NCI-H1930 (cell line): ENCODE measurements at regions not wholly inside any gene's neighbourhood (a gene's known extent, or its start where the extent isn't known, plus 50 kb on each side); places are given as distances from the start of the nearest gene placed in this dataset.
"Not testable (repeated sequence)": the region's sequence is repeated elsewhere in the genome, so short reads cannot be mapped to it uniquely, and the experiment has no call there.

Experiments used
- DNase-seq, 2 experiments: peaks; one replicate each; lab custom pipeline; 2025; lab: John Stamatoyannopoulos, UW

DNA sequence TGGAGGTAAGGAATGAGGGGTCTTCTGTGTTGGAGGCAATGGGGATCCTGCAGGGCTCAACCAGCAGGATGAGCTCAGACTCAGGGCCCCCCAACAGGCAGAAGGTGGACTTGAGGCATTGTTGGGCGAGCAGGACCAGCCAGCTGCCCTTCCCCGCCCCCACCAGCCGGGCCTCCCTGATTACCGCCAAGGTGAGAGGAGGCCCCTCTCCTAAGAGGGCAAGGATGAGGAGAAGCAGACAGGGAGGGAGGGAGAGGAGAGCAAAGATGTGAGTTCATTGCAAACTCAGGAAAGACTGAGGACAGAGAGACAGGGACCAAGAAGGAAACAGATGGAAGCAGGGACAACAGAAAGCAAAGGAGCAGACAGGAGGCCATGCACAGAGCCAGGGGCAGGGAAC, 272.8 kb upstream of the XYLT1 start:
- no peak for DNase-seq

DNA sequence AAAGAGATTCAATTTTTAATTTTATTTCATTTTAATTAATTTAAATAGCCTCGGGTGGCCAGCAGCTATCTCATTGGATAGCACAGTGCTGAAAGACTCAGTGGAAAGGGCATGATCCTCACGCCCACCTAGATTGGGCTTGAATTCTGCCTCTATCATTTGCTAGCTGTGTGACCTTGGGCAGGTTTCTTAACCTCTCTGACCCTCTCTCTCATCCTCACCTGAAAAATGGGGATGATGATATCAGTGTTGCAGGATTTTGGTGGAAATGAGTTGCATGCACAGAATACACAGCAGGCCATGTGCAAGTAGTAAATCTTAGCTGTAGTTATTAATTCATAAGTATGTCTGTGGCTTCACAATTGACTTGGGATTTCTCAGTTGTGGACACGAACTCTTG, 272.4 kb upstream of the XYLT1 start:
- no peak for DNase-seq

DNA sequence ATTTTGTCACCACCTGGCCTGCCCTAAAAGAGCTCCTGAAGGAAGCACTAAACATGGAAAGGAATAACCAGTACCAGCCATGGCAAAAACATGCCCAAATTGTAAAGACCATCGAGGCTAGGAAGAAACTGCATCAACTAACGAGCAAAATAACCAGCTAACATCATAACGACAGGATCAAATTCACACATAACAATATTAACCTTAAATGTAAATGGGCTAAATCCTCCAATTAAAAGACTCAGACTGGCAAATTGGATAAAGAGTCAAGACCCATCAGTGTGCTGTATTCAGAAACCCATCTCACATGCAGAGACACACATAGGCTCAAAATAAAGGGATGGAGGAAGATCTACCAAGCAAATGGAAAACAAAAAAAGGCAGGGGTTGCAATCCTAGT, 264.3 kb upstream of the XYLT1 start:
- DNase-seq, result not testable (repeated sequence)

DNA sequence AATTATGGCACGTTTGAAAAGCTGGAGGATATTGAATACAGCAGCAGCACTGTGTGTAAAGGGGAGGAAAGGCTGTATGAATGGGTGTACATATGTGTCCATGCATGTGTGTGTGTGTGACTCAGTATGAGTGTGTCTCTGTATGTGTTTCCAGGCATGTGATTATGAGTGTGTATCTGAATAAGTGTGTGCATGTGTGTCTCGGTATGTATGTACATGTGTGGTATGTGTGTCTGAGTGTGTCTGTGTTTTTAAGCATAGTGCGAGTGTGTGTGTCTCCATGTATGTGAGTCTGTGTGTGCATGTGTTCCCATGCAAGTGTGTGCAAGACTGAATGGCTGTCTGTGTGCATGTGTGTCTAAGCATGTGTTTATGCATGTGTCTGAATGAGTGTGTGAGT, 259.1 kb upstream of the XYLT1 start:
- no peak for DNase-seq

DNA sequence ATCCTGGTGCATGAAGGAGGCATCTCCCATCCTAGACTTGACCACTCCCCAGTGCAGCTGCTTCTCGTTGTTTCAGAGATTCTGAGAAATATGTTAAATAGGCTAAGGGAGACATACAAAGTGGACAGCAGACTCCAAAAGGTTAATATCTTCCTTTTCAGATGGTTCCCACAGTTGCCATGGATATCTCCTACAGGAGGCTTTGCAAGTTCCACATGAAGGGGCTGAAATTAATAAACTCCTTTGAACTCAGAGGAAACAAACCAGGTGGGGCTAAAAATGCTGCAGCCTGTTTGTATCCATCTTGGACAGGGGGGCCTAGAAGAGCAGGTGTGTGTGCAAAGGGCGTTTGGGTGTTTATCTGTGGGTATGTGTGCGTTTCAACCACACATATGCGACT, 257.4 kb upstream of the XYLT1 start:
- no peak for DNase-seq

DNA sequence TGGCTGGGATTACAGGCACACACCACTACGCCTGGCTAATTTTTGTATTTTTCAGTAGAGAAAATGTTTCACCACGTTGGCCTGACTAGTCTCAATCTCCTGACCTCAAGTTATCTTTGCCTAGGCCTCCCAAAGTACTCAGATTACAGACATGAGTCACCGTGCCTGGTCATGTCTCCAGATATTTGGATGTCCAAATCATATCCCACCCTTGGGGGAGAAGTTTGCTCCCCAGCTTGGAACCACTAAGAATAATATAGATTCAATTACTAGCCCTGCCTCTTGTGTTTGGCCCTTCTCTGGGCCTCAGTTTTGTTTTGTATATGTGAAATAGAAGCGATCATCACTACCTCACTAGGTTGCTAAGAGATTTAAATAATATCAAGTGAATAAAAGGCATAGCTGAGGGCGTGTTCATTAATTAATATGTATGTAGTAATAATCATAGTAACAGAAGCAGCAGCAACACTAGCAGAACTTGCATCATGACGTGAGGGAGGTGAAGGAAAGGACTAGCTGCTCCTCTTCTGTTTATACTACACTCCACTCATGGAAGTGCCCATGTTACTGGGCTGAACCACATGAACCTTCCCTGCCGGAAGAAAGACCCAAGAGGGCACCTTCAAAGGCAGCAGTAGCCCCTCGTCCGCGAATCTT, 253.6 kb upstream of the XYLT1 start:
- DNase-seq, result no peak

DNA sequence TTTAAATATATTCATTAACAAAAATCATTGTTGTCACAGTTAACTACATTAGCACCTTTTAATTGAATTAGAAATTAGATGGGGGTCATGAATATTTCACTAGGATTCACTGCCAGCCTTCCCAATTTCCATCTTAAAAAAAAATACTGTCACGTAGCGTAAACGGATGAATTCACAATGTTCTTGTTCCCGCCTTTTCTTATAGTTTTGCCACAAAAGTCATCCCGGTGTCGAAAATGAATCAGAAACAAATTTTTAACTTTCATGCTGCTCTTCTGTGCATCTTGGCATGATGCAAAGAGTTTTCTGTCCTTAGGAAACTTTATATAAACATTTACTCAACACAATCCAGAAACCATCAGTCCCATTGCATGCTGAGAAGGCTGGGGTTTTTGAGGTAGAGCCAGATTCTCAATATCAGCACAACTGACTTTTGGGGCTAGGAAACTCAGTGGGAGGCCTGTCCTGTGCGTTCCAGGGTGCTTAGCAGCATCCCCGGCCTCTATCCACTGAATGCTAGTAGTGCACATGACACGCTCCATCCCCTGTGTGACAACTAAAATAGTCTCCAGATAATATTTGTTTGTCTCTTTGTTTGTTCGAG, 252.9 kb upstream of the XYLT1 start:
- DNase-seq, result no peak

DNA sequence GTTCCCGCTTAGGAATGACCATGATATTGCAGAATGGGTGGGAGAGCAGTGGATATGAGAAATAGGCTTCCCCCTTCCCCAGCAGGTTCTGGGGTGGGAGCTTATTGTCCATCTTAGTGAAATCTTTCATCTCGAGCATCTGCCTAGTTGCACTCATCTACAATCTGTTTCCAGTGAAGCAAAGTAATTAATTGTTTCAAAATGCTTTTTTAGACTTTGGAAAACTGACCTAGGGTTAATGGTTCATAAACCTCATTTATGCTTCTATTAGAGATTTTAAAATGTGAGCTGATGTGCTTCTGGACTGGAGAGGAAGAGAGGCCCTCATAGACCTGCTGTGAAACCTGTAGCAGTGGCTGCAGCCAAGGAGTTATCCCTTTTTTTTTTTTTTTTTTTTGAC, 247.7 kb upstream of the XYLT1 start:
- no peak for DNase-seq

DNA sequence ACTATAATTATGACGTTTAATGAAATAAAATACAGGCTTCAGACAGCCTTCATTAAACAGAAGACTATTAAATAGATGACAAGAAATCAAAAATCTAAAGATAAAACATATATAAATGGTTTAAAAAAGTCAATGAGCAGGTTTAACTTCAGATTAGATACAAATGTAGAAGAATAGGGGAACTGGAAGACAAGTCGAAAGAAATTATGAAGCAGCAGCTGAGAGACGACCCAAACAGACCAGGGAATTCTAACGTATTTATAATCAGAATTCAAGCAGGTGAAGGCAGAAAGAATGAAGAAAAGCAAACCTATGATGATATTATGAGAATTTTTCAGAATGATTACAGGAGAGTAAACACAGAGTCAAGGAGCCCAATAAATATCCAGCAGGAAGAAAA, 235.1 kb upstream of the XYLT1 start:
- no peak for DNase-seq

DNA sequence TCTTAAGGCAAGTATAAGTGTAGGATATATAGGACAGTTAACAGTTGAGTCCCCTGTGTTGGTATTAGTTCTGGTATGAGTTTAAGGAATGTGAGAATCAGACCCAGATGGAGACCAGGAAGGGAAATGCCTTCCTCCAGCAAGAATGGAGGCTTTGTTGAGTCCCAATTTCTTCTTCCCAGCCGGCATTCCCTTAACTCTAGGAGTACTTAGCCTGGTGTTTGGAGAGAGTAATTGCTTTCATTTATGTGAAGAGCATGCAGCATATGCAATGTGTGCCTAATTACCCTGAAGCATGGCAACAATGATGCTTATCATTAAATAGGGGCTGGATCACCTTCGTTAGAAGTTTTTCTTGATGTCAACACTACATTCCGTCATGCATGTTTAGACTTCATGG, 225.9 kb upstream of the XYLT1 start:
- DNase-seq, result no peak

DNA sequence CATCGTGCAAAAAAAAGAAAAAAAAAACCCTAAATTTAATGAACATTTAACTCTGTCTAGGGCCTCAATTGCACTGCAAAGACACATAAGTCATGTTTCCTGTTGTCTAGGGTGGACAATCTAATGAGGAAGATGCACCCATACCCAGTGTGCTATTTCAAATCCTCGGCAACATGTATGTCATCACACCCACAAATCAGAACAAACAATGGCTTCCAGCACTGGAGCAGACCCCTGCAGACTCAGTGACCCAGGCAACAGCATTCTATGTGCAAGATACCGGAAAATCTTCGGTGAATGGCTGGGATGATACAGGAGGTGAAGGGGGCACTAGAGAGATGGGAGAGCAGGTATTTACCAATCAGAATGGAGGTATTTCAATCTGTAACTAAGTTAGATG, 221.7 kb upstream of the XYLT1 start:
- DNase-seq, result no peak

DNA sequence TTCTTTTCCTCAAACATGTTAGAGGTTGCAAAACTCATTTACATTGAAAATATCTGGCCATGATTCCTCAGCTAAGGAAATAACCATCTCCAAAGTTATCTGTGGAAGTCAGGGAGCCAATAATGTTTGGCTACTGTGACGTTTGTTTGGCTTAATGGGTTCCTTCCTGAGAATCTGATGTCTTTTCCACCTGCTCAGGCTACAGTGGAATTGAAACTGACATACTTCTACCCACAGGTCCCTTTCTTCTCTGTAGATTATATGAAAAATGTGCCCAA, 221.1 kb upstream of the XYLT1 start:
- DNase-seq, result no peak

DNA sequence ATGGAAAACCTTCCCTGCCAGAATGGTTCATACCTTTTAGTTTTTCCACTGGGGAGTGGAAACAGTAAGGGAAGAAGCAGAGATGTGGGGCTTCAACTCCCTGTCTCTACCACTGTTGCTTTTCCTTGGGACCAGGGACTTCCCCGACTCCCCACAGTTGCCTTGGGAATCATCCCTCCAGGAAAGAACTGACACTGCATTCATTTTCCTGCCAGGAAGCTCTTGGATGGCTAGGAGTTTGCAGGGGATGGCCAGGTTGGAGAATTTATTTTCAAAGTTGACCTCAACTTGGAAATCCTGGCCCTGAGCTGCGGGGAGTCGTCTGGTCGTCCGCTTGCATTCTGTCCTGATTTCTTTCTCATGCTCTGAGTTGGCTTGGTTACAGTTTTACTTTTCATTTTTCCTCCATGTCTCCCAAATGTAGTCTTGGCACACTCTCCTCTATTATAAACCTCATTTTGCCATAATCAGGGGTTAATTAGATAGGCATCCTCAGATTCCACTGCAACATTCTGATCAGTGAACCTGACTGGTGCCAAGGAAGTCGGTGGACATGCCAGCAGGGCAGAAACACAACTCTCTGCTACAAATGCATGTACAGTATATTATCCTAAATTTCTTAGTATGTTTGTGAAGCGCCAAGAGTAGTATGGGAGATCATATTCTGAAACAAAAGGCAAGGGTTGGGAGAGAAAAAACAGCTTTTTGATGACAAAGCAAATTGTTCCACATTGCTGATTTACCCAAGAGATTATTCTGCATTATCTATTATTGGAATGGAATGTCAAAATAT, 220.5 kb upstream of the XYLT1 start:
- DNase-seq, result no peak

DNA sequence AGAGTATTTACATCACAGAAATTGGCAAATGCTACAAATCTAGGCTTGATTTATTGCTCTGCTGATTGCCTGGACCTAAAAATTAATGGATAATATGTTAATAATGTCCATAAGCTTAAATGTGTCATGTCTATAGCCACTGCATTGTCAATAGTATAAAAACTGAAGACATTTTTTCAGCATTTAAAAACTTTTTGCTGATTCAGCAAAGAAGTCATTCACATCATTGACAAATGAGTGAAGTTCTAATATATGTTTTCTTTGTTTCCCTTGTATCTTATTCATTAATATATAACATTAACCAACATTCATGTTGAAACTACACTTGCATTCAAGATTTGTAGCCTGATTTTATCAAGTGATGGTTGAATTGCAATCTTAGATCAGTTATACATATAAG, 214.7 kb upstream of the XYLT1 start:
- DNase-seq, result no peak

DNA sequence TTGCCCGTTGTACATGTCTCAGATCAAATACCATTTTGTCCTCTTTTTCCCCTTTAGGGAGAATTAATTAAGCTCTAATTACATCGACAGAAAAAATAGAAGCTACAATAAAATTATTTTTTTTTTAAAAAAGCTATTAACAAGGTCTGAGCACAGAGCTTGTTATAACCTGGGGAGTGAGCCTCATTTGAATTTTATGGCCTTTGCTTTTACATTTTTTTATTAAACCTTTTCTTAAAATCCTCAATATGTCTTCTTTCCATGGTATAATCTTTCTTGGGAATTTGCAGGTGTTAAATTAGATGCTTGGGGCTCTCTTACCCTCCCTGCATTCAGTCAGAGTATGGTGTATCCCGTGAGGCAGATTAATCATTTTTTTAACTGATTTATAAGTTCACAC, 212.5 kb upstream of the XYLT1 start:
- no peak for DNase-seq

DNA sequence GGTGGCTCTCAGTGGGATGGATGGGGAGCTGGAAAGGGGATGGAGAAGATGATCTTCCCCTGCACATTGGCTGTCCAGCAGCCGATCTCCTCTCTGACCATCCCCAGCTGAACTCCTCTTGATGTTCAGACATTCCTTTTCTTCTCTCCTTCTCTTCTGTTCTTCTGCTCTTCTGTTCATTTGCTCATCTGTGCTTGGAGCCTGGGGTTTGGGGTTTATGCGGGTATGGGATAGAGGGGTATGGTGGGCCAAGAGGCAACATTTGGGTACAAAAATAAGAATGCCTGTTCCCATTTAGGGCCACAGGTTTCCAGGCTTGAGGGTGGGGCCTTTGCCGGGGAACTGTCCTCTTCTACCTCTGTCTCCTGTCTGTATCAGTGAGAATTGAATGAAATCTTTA, 205.4 kb upstream of the XYLT1 start:
- DNase-seq, result no peak

DNA sequence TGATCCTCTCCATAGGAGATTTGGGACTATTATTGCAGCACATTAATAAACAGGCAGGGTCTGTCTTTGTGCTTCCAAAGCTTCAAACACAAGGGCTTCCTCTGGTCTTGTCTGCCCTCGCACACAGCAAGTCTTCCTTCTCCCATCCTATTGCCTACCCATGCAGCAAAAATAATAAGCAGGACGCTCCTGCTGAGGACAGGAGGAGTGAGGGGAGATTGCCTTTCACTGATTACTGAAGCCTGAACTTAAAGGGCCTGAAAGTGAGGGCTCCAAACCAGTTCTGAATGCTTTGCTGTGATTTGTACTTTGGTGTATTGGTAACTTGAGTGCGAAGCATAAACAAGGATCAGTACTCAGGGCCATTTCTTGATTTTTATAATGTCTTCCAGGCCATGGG, 197.6 kb upstream of the XYLT1 start:
- DNase-seq, result no peak

DNA sequence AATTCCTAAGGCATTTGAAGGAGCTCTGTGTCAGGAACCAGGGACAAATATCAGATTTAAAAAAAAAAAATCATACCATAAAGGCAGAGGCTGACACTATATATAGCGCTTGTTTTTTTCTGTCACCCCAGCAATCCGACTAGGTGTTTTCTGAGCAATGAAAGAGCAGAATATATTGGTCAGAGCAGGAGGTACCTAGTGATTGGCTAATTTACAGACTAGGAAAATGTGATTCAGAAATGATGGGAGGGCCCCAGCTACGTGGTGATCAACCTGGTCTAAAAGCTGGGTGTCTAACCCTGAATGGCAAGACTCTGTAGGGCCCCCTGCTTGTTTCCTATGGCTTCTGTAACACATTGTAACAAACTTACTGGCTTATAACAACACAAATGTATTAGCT, 195.5 kb upstream of the XYLT1 start:
- DNase-seq, result no peak

DNA sequence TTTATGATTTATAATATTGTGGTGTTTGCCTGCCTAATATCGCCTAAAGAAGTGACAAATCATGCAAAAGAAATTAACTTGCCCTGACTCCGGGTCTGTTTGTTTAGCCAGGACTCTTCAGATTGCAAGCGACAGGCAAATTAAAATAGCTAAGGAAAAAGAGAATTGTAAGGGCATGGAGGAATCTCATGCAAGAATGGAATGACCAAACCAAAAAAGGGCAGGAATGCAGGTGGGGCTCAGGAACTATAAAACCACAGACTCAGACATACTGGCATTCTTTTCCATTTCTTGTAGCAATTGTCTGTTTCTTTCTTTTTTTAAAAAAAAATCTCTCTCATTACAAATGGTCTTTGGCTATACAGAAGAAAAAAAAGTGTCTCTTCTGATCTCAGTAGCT, 188.1 kb upstream of the XYLT1 start:
- DNase-seq, result no peak

DNA sequence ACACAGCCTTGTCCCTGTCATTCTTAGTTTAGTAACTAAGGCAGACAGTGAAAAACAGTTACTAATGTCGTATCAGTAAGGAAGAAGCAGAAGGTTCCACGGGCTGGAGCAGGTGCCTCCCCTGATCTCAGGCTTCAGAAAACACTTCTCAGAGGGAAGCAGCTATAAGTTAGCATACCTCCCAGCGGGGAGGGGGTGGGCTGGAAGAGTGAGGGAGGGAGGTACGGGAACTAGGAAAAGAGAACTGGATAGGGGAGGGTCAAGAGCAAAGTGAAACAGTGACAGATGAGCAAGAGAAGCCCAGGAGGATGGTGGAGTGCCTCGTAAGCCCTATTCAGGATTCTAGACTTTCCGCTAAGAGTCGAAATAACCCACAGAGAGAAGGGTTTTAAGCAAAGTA, 186.3 kb upstream of the XYLT1 start:
- DNase-seq, result no peak

DNA sequence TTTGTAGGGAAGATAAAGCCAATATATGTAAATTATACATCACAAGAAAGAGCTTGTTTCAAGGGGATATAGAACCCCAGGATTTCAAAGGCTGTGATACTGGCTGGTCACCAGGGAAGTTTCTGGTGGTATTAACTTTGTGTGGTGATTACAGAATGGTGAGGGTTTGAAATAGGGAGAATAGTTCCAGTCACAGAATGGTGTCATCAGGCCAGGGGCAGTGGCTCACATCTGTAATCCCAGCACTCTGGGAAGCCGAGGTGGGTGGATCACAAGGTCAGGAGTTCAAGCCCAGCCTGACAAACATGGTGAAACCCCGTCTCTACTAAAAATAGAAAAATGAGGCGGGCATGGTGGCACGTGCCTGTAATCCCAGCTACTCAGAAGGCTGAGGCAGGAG, 183.8 kb upstream of the XYLT1 start:
- DNase-seq, result no peak

DNA sequence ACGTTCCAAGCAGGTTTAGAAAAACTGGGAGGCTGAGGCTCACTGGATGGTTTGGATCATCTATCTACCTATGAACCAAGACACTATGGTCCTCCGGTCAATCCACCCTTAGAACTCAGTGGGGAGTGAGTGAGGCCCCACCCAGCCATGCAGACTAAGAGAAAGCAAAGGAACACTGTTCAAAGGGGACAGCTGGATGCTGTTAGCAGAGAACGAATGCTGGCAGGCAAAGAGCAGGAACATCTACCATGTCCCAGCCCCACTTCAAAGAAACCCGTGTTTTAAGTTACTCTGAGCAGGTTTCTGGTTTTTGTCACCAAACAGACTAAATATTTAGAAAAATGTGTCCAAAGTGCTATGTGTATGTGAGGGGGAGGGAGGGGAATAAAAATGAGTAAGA, 183.4 kb upstream of the XYLT1 start:
- DNase-seq, result no peak

DNA sequence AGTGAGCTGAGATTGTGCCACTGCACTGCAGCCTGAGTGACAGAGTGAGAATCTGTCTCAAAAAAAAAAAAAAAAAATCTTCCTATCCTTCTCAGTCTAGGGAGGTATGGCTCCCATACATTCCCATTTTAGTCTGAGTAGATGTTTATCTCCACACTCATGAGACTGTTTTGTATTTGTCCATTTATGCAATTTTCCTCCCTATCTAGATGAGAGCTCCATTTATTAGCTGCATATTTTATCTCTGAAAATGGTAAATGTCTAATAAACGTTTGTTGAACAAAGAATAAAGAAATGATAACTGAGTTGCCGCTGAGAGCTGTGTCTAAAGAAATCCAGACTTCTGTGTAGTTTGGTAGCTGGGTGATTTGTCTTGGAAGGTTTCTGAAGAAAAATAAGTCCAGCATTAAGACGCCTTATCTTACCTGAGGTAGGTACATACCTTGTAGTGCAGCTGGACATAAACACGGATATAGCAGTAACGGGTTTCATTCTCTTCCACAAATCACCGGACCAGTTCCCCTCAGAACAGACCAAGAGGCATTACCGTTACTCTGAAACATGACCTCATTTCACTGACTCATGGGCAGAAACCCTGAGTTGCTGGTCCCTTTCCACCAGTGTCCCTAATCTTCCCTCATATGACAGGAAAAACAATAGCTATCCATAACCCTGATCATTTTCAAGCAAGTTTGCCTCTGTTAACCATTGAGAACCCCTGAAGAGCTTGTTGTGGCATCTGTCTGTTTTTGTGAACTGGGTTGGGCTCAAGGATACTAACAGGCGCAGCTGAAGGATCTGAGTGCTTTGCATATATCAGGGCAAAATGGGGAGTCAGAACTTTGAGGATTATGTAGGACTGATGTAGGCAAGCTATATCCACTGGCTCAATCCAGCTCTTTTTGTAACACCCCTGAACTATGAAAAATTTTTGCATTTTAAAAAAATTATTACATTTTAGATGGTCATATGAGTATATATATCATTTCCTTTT, 177.4 kb upstream of the XYLT1 start:
- no peak for DNase-seq
